Uterus (tissue), 2 donors: ENCODE measurements at regions not wholly inside any gene's neighbourhood (a gene's known extent, or its start where the extent isn't known, plus 50 kb on each side); places are given as distances from the start of the nearest gene placed in this dataset.

ENCODE experiments used
- CTCF ChIP-seq, 4 experiments: fragments of 200-600 bp in 2 of 4; fragments of 450-650 bp in 2 of 4; sonication (generic) in 2 of 4; IDR thresholded peaks; one replicate each; pipeline ENCODE4 v1.5.1; 2016 to 2019; ENCODE audit warnings: antibody characterized with exemption in 4 of 4, mild to moderate bottlenecking in 2 of 4, moderate library complexity in 1 of 4
- POLR2A ChIP-seq, 2 donors: fragments of 450-650 bp; IDR thresholded peaks; one replicate each; pipeline ENCODE4 v1.6.1; 2016; ENCODE audit warnings: antibody characterized with exemption in 2 of 2, mild to moderate bottlenecking in 1 of 2, moderate library complexity in 1 of 2

- TF ChIP-seq CTCF (IDR thresholded peaks at IDR 0.05), result no peak
- no peak for TF ChIP-seq POLR2A (IDR thresholded peaks at IDR 0.05)
Measured at GRCh38 chr6:23533944-23534343, 592.1 kb upstream of the NRSN1 start.
